Hepatocyte (in vitro differentiated cells): ENCODE measurements at regions not wholly inside any gene's neighbourhood (a gene's known extent, or its start where the extent isn't known, plus 50 kb on each side); places are given as distances from the start of the nearest gene placed in this dataset.

Source experiments
- CTCF ChIP-seq: fragments of 200-600 bp; sonication (generic); IDR thresholded peaks from 2 replicates; pipeline ENCODE4 v1.5.1; 2016; ENCODE audit warnings: antibody characterized with exemption, mild to moderate bottlenecking; ENCODE audit not compliant: poor library complexity
- EZH2 ChIP-seq: fragments of 200-600 bp; sonication (generic); IDR thresholded peaks from 2 replicates; pipeline ENCODE4 v1.6.1; 2016; ENCODE audit warnings: antibody characterized with exemption, mild to moderate bottlenecking, borderline replicate concordance
- EZH2phosphoT487 ChIP-seq: fragments of 200-600 bp; sonication (generic); IDR thresholded peaks from one replicate; pipeline ENCODE4 v1.6.1; 2018; ENCODE audit warnings: antibody characterized with exemption, mild to moderate bottlenecking, low read depth, moderate library complexity; ENCODE audit not compliant: unreplicated experiment, severe bottlenecking

GRCh38 chrX:45683914-45684313 is 483.2 kb upstream of the DIPK2B start:
- TF ChIP-seq CTCF (no peak), EZH2 (no peak), EZH2phosphoT487 (no peak)
